C4-2B (cell line): ENCODE measurements at regions not wholly inside any gene's neighbourhood (a gene's known extent, or its start where the extent isn't known, plus 50 kb on each side); places are given as distances from the start of the nearest gene placed in this dataset.

Source experiments
- H3K27ac ChIP-seq: fragments of 450-650 bp; 2 replicates; pipeline ENCODE4 v1.5.1; 2017
- CTCF ChIP-seq: fragments of 450-650 bp; conservative IDR thresholded peaks from 2 replicates; pipeline ENCODE4 v1.5.1; 2017; ENCODE audit warnings: mild to moderate bottlenecking
- ZFX ChIP-seq: fragments of 450-650 bp; IDR thresholded peaks from 2 replicates; pipeline ENCODE4 v1.6.1; 2017

GRCh38 chrX:147848543-147849443 is 62.9 kb upstream of the FMR1 start:
- H3K27ac ChIP-seq, result no peak overlapping the region

DNA sequence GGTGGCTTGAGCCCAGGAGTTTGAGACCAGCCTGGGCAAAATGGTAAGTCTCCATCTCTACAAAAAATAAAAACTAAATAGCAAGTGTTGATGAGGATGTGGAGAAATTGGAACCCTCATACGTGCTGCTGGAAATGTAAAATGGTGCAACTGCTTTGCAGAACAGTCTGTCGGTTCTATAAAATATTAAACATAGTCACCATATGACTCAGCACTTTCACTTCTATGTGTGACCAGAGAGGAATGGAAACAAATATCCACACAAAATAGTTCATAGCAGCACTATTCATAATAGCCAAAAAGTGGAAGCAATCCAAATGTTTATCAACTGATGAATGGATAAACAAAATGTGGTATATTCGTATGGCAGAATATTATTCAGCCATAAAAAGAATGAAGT is 60.8 kb upstream of the FMR1 start:
- H3K27ac ChIP-seq, result no peak overlapping the region
- TF ChIP-seq ZFX (no peak), CTCF (no peak)

More at GRCh38 chrX:147848543-147849443, 62.9 kb upstream of the FMR1 start:
- TF ChIP-seq ZFX (no peak), CTCF (no peak)

- H3K27ac ChIP-seq, result no peak overlapping the region
- TF ChIP-seq CTCF (no peak), ZFX (no peak)
Measured at GRCh38 chrX:147853701-147854100, 58.0 kb upstream of the FMR1 start.

- no peak for TF ChIP-seq CTCF
- no peak for TF ChIP-seq ZFX
- no peak overlapping the region for H3K27ac ChIP-seq
Measured at GRCh38 chrX:147859666-147860065, 52.1 kb upstream of the FMR1 start.
